GM19043 (cell line): ENCODE measurements at regions not wholly inside any gene's neighbourhood (a gene's known extent, or its start where the extent isn't known, plus 50 kb on each side); places are given as distances from the start of the nearest gene placed in this dataset.
"Not testable (repeated sequence)": the region's sequence is repeated elsewhere in the genome, so short reads cannot be mapped to it uniquely, and the experiment has no call there.

ENCODE experiments used
- ATAC-seq: cut with Tn5 transposase; IDR thresholded peaks from one replicate; pipeline ENCODE4 v1.9.1; 2021; ENCODE audit warnings: low read depth; ENCODE audit not compliant: unreplicated experiment

- no peak for ATAC-seq
Measured at GRCh38 chr12:40431169-40431568, 206.4 kb downstream of the LRRK2 start.

DNA sequence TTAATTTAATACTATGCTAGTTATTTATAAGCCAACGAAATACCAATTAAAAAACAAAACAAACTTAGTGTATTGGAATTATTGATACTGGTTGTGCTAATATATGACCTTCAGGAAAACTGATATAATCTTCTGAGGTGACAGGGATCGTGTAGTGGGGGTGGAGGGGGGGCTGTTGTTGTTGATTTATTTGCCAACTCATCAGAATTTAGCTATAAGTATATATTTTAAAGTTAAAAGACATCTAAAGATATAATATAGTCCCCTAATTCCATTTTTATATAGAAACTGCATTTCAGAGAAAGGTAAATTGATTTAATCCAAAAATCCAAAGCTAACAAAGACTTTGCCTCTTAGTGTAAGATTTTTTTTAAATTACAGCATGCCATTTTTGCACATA is 210.5 kb downstream of the LRRK2 start:
- no peak for ATAC-seq

DNA sequence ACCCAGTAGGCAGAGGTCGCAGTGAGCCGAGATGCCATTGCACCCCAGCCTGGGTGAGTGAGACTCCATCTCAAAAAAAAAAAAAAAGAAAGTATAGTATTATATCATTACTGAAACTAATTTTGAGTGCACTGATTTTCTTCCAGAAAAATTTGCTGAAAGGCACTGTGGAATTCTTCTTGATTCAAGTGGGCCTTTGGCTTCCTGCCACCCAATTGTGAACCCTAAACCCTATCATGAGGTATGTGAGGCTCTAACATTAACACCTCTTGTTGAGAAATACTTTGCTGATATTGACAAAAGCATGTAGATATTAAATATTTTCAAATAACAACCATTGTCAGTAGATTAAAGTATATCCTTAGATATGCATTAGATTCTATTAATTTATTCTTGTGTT is 211.2 kb downstream of the LRRK2 start:
- no peak for ATAC-seq

DNA sequence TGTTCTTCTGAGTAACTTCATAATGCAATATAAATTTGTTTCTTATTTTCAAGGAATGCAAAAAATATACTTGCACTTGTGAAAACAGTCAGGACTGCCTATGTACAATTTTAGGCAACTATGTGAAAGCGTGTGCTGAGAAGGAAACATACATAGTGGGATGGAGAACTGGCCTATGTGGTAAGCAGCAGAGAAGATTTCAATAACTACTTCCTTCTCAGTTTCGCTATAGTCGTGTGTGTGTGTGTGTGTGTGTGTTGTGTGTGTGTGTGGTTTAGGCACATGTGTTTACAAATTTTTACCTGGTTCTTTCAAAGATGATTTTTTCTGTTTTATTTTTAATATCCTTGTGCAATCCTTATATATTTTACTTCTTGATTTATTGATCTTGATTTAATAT is 211.8 kb downstream of the LRRK2 start:
- no peak for ATAC-seq

GRCh38 chr12:40439771-40440492 is 215.1 kb downstream of the LRRK2 start:
- ATAC-seq = no peak

DNA sequence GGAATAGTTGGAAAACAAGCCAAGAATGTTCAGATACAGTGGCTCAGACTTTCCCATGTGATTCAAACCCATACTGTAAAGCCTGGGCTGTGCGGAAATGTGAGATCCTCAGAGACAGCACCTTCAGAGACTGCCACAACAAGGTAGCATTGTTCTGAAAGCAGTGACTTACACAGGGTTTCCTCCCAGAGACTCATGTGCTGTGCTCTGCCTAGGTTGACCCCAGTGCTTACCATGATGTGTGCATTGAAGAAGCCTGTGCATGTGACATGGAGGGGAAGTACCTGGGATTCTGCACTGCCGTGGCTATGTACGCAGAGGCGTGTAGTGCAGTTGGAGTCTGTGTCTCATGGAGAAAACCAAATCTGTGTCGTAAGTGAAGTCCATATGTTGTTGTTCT is 219.4 kb downstream of the LRRK2 start:
- no peak for ATAC-seq

DNA sequence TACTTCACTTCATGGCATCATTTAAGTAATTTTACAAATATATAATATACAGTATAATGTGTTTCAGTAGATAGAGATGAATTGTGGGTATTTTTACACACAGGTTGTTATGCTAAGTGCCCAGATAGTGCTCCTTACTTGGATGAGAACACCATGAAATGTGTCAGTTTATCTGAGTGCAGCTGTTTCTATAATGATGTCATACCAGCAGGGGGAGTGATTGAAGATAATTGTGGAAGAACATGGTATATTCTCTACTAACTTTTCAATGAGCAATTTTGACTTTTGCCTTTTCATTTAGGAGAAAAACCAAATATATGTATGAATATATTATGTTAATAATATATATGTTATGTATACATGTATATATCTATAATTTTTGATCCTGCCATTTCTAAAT is 221.6 kb downstream of the LRRK2 start:
- ATAC-seq = no peak

GRCh38 chr12:40448523-40448922 is 223.7 kb downstream of the LRRK2 start:
- not testable (repeated sequence) for ATAC-seq

DNA sequence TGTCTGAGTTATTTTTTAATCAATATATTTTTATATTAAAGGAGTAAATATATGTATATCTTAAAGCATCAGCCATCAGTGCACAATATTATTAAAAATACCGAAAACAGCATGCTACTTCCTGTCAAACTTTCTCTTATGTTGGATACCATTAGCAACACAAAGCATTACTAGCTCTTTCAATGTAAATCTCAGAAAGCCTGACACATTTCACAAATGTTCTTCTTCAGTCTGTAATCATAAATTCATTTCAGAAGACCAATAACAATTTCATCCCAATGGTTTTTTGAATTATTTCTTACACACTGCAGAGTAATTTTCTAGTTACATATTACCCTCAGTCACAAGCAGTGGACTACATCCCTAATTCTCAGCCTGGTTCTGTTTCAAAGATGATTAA is 226.9 kb downstream of the LRRK2 start:
- ATAC-seq = no peak

GRCh38 chr12:40464121-40464520 is 228.1 kb upstream of the CNTN1 start:
- no peak for ATAC-seq

- no peak for ATAC-seq
Measured at GRCh38 chr12:40469736-40470135, 222.5 kb upstream of the CNTN1 start.

- ATAC-seq = no peak
Measured at GRCh38 chr12:40473962-40474361, 218.3 kb upstream of the CNTN1 start.

DNA sequence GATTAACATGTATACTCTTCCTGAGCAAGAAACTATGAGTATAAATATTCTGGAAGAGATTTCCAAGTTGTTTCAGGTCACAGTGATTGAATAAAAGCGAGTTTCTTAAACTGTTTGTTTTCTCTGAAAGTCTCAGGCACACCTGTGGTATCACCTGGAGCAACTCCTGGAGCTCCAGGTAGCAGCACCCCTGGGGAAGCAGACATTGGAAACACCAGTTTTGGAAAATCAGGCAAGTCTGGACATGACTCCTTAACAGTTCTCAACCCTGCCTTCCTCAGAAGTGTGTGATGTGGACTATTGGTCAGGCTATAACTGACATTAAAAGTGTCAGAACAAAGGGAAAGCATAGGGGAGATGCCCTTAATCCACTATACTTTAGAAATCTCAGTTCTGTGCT is 217.6 kb upstream of the CNTN1 start:
- ATAC-seq = no peak

DNA sequence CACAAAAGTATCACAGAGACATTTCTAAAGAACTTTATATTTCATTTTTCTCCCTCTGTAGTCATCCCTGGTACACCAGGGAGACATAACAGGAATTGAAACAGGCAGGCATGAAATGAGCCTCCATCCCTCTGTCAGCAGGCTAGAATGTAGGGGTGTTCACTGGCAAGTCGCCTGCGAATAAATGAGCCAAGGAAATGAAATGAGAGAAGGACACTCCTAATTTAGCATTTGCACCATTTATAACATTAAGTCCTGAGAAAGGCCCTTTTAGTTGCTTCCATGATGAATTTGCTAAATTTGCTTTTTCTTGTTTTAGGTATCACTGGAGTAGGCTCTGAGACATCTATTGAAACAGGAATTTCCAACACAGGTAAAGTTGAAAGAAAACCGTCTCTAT is 192.4 kb upstream of the CNTN1 start:
- ATAC-seq = no peak

GRCh38 chr12:40502322-40502721 is 189.9 kb upstream of the CNTN1 start:
- ATAC-seq = no peak

DNA sequence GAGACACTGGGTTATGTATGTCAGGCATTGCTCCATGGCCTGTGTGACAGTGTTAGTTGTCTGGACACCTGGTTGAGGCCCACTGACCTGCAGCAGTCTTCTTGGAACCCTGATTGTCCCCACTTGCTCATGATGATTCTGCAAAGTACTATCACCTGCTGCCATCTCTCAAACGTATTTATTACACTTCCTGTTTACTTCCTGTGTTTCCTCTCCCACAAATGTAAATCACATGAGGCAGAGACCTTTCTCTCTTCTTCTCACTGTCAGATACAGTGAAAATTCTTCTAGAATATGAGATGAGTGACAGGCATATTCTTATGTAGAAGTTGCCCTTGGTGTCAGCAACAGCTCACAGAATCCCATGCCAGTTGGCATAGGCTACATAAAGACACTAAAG is 186.9 kb upstream of the CNTN1 start:
- ATAC-seq = no peak

- ATAC-seq = no peak
Measured at GRCh38 chr12:40508421-40508820, 183.8 kb upstream of the CNTN1 start.

DNA sequence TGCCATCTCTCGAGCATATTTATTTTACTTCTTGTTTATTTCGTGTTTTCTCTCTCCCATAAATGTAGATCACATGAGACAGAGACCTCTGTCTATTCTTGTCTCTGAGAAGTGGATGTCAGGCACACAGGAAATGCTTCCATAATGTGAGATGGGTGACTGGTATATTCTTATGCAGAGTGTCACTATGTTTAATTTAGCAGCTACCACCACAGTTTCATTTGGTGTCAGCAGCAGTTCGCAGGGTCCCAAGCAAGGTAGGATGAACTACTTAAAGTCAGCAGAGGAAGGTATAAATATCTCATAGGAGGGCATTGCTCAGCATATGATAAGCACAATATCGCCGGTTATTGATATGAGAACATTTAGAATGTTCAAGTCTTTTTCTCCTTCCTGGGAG is 180.9 kb upstream of the CNTN1 start:
- ATAC-seq = no peak

GRCh38 chr12:40515041-40515816 is 177.0 kb upstream of the CNTN1 start:
- ATAC-seq = peak; percentile 57

DNA sequence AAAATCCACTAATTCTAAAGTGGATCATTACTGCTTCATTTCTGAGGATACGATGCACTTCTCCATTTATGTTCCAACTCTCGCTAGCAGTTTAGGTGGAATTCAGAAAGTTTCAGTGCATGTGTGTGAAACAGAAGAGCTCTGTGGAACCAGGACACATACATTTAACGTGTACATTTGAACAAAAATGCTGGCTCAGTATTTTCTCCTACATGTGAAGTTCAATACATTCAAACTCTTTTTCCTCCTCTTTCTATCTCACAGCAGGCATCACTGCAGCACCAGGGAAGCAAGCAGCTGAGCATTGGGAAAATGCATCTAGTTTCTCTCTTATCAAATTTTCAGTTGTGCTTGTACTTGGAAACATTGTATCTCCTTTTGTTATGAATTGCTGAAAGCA is 169.4 kb upstream of the CNTN1 start:
- ATAC-seq = no peak

- no peak for ATAC-seq
Measured at GRCh38 chr12:40525054-40525453, 167.2 kb upstream of the CNTN1 start.

GRCh38 chr12:40534828-40535227 is 157.4 kb upstream of the CNTN1 start:
- ATAC-seq = no peak
